ENCODE measurements at regions not wholly inside any gene's neighbourhood (a gene's known extent, or its start where the extent isn't known, plus 50 kb on each side); places are given as distances from the start of the nearest gene placed in this dataset.

DNA sequence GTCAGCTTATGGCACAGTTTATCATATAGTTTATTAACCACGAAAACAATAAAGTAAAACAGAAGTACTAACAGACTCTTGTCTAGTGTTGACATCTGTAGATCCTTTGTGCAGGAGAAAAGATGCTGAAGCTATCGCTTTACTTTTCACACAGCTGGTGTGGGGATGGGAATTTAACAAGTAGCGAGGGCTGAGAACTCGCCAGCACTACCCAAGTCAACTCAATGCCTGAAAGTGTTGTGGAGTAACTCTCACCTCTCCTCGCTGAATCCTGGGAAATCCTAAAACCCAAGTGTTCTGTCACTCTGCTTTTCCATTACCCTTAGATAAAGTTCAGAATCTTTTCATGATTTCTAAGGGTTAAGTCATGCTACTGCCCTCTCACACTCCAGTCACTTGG, 264.2 kb downstream of the BMP4 start:
- Mint-ChIP-seq H3K9me3 (no peaks in the 10 kb centered on the region), H3K4me3 (no peak overlapping the region), H3K27me3 (ENCODE audit: low read depth) (no peaks in the 10 kb centered on the region; the same call in 1 of the 2 replicates), H3K36me3 (ENCODE audit: insufficient read depth in 1 of 3, low read depth in 3 of 3) (no peaks in the 10 kb centered on the region), H3K27ac (no peak overlapping the region), H3K4me1 (no peaks in the 10 kb centered on the region; a peak in 1 of 4 replicates)
- Histone ChIP-seq H2AFZ (ENCODE audit: low read length) (no peak overlapping the region), H3K23me2 (ENCODE audit: insufficient read length, low read depth, low read length, poor library complexity, severe bottlenecking) (no peaks in the 10 kb centered on the region), H3K14ac (ENCODE audit: insufficient read depth, low read length) (no peak overlapping the region), H4K5ac (ENCODE audit: insufficient read length, low read depth, low read length) (no peak overlapping the region), H3K27me3 (ENCODE audit: insufficient read depth, low read length) (no peaks in the 10 kb centered on the region), H2AK5ac (ENCODE audit: insufficient read length, low read length) (no peak overlapping the region), H3K4me1 (ENCODE audit: insufficient read depth, low read length) (no peaks in the 10 kb centered on the region), H3K9ac (ENCODE audit: extremely low read depth, insufficient read length, low read length) (no peak overlapping the region), H4K20me1 (ENCODE audit: control insufficient read depth, insufficient read depth, insufficient read length) (no peaks in the 10 kb centered on the region), H3K79me1 (ENCODE audit: insufficient read depth, low read depth, low read length, poor library complexity, severe bottlenecking) (no peaks in the 10 kb centered on the region), H3K18ac (ENCODE audit: insufficient read length, low read depth, low read length) (no peak overlapping the region), H4K91ac (ENCODE audit: insufficient read length, low read depth, low read length) (no peak overlapping the region), H3K56ac (ENCODE audit: insufficient read length, low read depth, low read length) (no peak overlapping the region), H3K23ac (ENCODE audit: insufficient read length, low read depth, low read length) (no peak overlapping the region), H2BK5ac (ENCODE audit: insufficient read length, low read length) (no peak overlapping the region), H2BK15ac (ENCODE audit: low read depth, low read length) (no peak overlapping the region), H4K8ac (replicated peaks; ENCODE audit: insufficient read length, low read depth, low read length) (no peak overlapping the region), H3K4ac (ENCODE audit: low read depth, low read length) (no peak overlapping the region), H2BK120ac (ENCODE audit: low read depth, low read length, poor library complexity, severe bottlenecking) (no peak overlapping the region), H3K9me3 (ENCODE audit: control insufficient read depth, low read depth, low read length) (no peaks in the 10 kb centered on the region), H3K27ac (ENCODE audit: insufficient read length, low read depth, low read length) (no peak overlapping the region), H2BK20ac (ENCODE audit: low read depth, low read length, poor library complexity, severe bottlenecking) (no peak overlapping the region), H3T11ph (ENCODE audit: low read length) (no peak overlapping the region), H3K79me2 (ENCODE audit: insufficient read depth, low read length) (0 out of 2 replicates have a peak, but pooled peaks cover 2% of the 10 kb centered on the region), H2BK12ac (ENCODE audit: insufficient read length, low read depth, low read length) (no peak overlapping the region), H3K4me2 (ENCODE audit: insufficient read depth, insufficient read length, low read length) (no peak overlapping the region)
- no CpG with 5 or more reads among the region's 5 CpGs for WGBS (ENCODE audit: extremely low coverage, insufficient read length, low lambda C conversion rate)
- no peak for TF ChIP-seq CTCF (conservative IDR thresholded peaks at IDR 0.05)
- no peak for DNase-seq
